PC-9 (cell line): ENCODE measurements at regions not wholly inside any gene's neighbourhood (a gene's known extent, or its start where the extent isn't known, plus 50 kb on each side); places are given as distances from the start of the nearest gene placed in this dataset.

Source experiments
- EZH2 ChIP-seq: fragments of 200-600 bp; sonication (generic); IDR thresholded peaks from 2 replicates; pipeline ENCODE4 v1.8.0; 2017; ENCODE audit warnings: antibody characterized with exemption, low read depth
- TF ChIP-seq, protein P1 (sequence below): fragments of 200-600 bp; sonication (generic); conservative IDR thresholded peaks from 2 replicates; pipeline ENCODE4 v1.6.1; 2017; ENCODE audit warnings: mixed run types, antibody characterized with exemption, mild to moderate bottlenecking, moderate library complexity

DNA sequence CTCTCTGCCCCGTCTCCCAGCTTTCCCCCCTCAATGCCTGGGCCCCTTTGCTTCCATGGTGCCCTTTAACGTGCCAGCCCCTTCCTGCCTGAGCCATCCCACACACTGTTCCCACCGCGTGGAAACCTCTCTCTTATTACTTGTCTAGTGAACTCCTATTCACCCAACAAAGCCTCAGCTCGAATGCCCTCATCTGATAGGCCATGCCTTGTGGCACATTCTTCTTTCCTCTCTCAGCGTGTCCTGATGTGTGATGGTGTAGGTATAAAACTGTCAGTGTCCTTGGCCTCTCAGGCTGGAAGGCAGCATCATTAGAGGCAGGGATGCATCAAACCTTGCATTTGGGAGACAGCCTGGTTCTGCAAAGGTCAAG is 152.3 kb downstream of the OLFM1 start:
- TF ChIP-seq, protein P1, sequence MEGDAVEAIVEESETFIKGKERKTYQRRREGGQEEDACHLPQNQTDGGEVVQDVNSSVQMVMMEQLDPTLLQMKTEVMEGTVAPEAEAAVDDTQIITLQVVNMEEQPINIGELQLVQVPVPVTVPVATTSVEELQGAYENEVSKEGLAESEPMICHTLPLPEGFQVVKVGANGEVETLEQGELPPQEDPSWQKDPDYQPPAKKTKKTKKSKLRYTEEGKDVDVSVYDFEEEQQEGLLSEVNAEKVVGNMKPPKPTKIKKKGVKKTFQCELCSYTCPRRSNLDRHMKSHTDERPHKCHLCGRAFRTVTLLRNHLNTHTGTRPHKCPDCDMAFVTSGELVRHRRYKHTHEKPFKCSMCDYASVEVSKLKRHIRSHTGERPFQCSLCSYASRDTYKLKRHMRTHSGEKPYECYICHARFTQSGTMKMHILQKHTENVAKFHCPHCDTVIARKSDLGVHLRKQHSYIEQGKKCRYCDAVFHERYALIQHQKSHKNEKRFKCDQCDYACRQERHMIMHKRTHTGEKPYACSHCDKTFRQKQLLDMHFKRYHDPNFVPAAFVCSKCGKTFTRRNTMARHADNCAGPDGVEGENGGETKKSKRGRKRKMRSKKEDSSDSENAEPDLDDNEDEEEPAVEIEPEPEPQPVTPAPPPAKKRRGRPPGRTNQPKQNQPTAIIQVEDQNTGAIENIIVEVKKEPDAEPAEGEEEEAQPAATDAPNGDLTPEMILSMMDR = no peak
- no peak for TF ChIP-seq EZH2
